SK-N-SH treated with all-trans-retinoic acid at 6 μM for 48 hours (cell line): ENCODE measurements at regions not wholly inside any gene's neighbourhood (a gene's known extent, or its start where the extent isn't known, plus 50 kb on each side); places are given as distances from the start of the nearest gene placed in this dataset.

Experiments used
- ATAC-seq: fragments of 200-7000 bp; cut with Tn5 transposase; 3 replicates; pipeline ENCODE4 v1.9.1; 2020; ENCODE audit warnings: mild to moderate bottlenecking, moderate library complexity
- ARNTL ChIP-seq: fragments of 450-650 bp; formaldehyde crosslinking; IDR thresholded peaks from 2 replicates; pipeline ENCODE4 v1.5.0; 2020; ENCODE audit warnings: low read depth, mild to moderate bottlenecking, moderate library complexity, borderline replicate concordance
- BACH2 ChIP-seq: fragments of 250-450 bp; sonication (Bioruptor Pico); IDR thresholded peaks from 2 replicates; pipeline ENCODE4 v1.9.0; 2021; ENCODE audit warnings: mild to moderate bottlenecking, borderline replicate concordance
- CSDC2 ChIP-seq: fragments of 250-450 bp; sonication (Bioruptor Pico); IDR thresholded peaks from 2 replicates; pipeline ENCODE4 v1.5.0; 2020; ENCODE audit warnings: mild to moderate bottlenecking, moderate library complexity
- ESRRG ChIP-seq: fragments of 250-450 bp; sonication (Bioruptor Pico); IDR thresholded peaks from 2 replicates; pipeline ENCODE4 v1.6.1; 2021; ENCODE audit warnings: mild to moderate bottlenecking
- GLIS3 ChIP-seq: fragments of 250-450 bp; sonication (Bioruptor Pico); IDR thresholded peaks from 2 replicates; pipeline ENCODE4 v1.5.0; 2020; ENCODE audit warnings: mild to moderate bottlenecking, moderate library complexity
- ISL1 ChIP-seq: fragments of 250-450 bp; sonication (Bioruptor Pico); IDR thresholded peaks from 2 replicates; pipeline ENCODE4 v2.1.2; 2022; ENCODE audit warnings: mild to moderate bottlenecking, moderate library complexity
- OSR1 ChIP-seq: fragments of 250-450 bp; sonication (Bioruptor Pico); IDR thresholded peaks from 2 replicates; pipeline ENCODE4 v1.8.0; 2022; ENCODE audit warnings: moderate library complexity, mild to moderate bottlenecking, inconsistent platforms
- PPARA ChIP-seq: fragments of 250-450 bp; sonication (Bioruptor Pico); IDR thresholded peaks from 2 replicates; pipeline ENCODE4 v1.5.0; 2020; ENCODE audit warnings: mild to moderate bottlenecking, borderline replicate concordance
- RARB ChIP-seq: fragments of 250-450 bp; sonication (Bioruptor Pico); IDR thresholded peaks from 2 replicates; pipeline ENCODE4 v1.8.0; 2021; ENCODE audit warnings: mild to moderate bottlenecking, moderate library complexity
- TCF4 ChIP-seq: fragments of 250-450 bp; sonication (Bioruptor Pico); IDR thresholded peaks from 2 replicates; pipeline ENCODE4 v1.8.0; 2021; ENCODE audit warnings: mild to moderate bottlenecking, moderate library complexity, borderline replicate concordance
- TSHZ2 ChIP-seq: fragments of 250-450 bp; sonication (Bioruptor Pico); IDR thresholded peaks from 2 replicates; pipeline ENCODE4 v1.5.0; 2020; ENCODE audit warnings: mild to moderate bottlenecking, moderate library complexity
- ZC3H10 ChIP-seq: fragments of 250-450 bp; sonication (Bioruptor Pico); IDR thresholded peaks from 2 replicates; pipeline ENCODE4 v1.5.1; 2021; ENCODE audit warnings: mild to moderate bottlenecking, moderate library complexity
- ZFP3 ChIP-seq: fragments of 250-450 bp; sonication (Bioruptor Pico); IDR thresholded peaks from 2 replicates; pipeline ENCODE4 v1.5.0; 2020; ENCODE audit warnings: mild to moderate bottlenecking, moderate library complexity
- ZFP30 ChIP-seq: fragments of 450-650 bp; formaldehyde crosslinking; IDR thresholded peaks from 2 replicates; pipeline ENCODE4 v1.5.0; 2022; ENCODE audit warnings: mild to moderate bottlenecking, moderate library complexity
- ZNF565 ChIP-seq: fragments of 450-650 bp; formaldehyde crosslinking; conservative IDR thresholded peaks from 2 replicates; pipeline ENCODE4 v1.5.0; 2020; ENCODE audit warnings: low read depth, mild to moderate bottlenecking, moderate library complexity
- ZNF8 ChIP-seq: fragments of 450-650 bp; formaldehyde crosslinking; IDR thresholded peaks from 2 replicates; pipeline ENCODE4 v1.5.0; 2020; ENCODE audit warnings: mild to moderate bottlenecking, moderate library complexity
- TF ChIP-seq, protein P1 (sequence below): fragments of 250-450 bp; sonication (Bioruptor Pico); IDR thresholded peaks from 2 replicates; pipeline ENCODE4 v1.8.0; 2021; ENCODE audit warnings: low read depth, mild to moderate bottlenecking, moderate library complexity, borderline replicate concordance
- TF ChIP-seq, protein P2 (sequence below): fragments of 250-450 bp; sonication (Bioruptor Pico); IDR thresholded peaks from 2 replicates; pipeline ENCODE4 v1.8.0; 2020; ENCODE audit warnings: mild to moderate bottlenecking, moderate library complexity, borderline replicate concordance
- TF ChIP-seq, protein P3 (sequence below): fragments of 250-450 bp; sonication (Bioruptor Pico); IDR thresholded peaks from 2 replicates; pipeline ENCODE4 v1.5.1; 2021; ENCODE audit warnings: mild to moderate bottlenecking, moderate library complexity

GRCh38 chr6:85169189-85169588, 280.7 kb upstream of the NT5E start:
- TF ChIP-seq TSHZ2 (no peak), ZFP3 (no peak), RARB (CRISPR knock-in tag) (no peak), CSDC2 (CRISPR knock-in tag) (no peak), TCF4 (CRISPR knock-in tag) (no peak), ZNF8 (CRISPR knock-in tag) (no peak), GLIS3 (CRISPR knock-in tag) (no peak), ZC3H10 (CRISPR knock-in tag) (no peak)
- TF ChIP-seq, protein P1, sequence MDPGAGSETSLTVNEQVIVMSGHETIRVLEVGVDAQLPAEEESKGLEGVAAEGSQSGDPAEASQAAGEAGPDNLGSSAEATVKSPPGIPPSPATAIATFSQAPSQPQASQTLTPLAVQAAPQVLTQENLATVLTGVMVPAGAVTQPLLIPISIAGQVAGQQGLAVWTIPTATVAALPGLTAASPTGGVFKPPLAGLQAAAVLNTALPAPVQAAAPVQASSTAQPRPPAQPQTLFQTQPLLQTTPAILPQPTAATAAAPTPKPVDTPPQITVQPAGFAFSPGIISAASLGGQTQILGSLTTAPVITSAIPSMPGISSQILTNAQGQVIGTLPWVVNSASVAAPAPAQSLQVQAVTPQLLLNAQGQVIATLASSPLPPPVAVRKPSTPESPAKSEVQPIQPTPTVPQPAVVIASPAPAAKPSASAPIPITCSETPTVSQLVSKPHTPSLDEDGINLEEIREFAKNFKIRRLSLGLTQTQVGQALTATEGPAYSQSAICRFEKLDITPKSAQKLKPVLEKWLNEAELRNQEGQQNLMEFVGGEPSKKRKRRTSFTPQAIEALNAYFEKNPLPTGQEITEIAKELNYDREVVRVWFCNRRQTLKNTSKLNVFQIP, result no peak
- ATAC-seq, result no peak

GRCh38 chr6:85168146-85168545, 281.7 kb upstream of the NT5E start:
- ATAC-seq, result no peak
- TF ChIP-seq GLIS3 (CRISPR knock-in tag), result no peak

DNA sequence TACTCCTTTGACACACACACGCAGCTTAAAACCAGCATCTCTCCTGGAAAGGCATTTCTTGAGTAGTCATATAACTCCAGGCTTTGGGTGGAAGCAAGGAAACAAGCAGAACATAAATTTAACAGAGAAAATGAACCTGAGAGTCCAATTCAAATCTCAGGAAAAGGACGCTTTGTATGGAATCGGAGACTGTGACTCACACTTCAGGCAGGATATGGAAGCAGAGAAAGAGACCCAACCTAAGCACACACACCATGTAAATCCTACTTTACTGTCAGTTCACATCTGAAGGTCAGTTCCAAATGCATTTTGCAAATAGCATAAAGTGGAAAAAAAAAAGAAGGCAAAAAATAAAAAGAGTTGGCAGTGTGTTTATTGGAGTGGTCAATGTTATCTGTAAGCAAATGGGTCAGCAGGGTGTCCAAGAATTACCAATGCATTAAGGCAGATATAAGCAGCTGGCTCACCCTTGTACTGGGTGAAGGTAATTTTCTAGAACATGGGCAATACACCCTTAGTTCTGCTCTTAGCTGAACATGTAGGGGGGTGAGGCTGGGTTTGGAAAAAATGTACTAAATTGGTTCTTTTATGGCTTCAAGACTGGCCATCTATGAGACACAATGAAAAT, 283.7 kb upstream of the NT5E start:
- TF ChIP-seq PPARA (no peak), CSDC2 (CRISPR knock-in tag) (no peak), ESRRG (CRISPR knock-in tag) (no peak)
- no peak for ATAC-seq

- no peak for ATAC-seq
- TF ChIP-seq BACH2 (CRISPR knock-in tag), result no peak
- TF ChIP-seq, protein P1, result no peak
- TF ChIP-seq ZNF565 (CRISPR knock-in tag), result no peak
- TF ChIP-seq, protein P2, sequence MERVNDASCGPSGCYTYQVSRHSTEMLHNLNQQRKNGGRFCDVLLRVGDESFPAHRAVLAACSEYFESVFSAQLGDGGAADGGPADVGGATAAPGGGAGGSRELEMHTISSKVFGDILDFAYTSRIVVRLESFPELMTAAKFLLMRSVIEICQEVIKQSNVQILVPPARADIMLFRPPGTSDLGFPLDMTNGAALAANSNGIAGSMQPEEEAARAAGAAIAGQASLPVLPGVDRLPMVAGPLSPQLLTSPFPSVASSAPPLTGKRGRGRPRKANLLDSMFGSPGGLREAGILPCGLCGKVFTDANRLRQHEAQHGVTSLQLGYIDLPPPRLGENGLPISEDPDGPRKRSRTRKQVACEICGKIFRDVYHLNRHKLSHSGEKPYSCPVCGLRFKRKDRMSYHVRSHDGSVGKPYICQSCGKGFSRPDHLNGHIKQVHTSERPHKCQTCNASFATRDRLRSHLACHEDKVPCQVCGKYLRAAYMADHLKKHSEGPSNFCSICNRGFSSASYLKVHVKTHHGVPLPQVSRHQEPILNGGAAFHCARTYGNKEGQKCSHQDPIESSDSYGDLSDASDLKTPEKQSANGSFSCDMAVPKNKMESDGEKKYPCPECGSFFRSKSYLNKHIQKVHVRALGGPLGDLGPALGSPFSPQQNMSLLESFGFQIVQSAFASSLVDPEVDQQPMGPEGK (CRISPR knock-in tag), result no peak
- TF ChIP-seq ESRRG (CRISPR knock-in tag), result no peak
These were observed 286.5 kb upstream of the NT5E start for GRCh38 chr6:85163156-85164080.

DNA sequence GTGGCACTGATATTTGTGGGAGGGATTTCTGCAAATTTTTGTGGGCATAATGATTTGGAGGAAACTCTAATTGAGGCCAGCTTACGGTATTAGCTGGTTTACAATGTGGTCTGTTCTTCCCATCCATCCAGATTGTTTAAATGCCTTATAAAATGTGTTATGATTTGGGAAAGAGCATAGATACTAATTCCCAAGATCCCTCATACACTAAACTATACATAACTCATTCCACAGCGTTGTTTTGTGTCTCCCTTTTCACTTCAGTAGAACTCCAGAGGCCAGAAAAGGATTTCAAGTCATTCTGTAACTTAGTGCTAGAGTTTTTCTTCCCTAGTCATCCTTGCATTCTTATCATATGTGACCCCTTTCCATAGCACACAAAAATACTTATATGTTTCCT, 292.6 kb upstream of the NT5E start:
- ATAC-seq, result no peak
- TF ChIP-seq, protein P2 (CRISPR knock-in tag), result no peak
- TF ChIP-seq BACH2 (CRISPR knock-in tag) (no peak), CSDC2 (CRISPR knock-in tag) (no peak), ISL1 (CRISPR knock-in tag) (no peak), GLIS3 (CRISPR knock-in tag) (no peak), ZNF565 (CRISPR knock-in tag) (no peak), ZFP30 (CRISPR knock-in tag) (no peak), OSR1 (CRISPR knock-in tag) (no peak), ESRRG (CRISPR knock-in tag) (no peak), ZNF8 (CRISPR knock-in tag) (no peak), PPARA (no peak), ARNTL (no peak)
- TF ChIP-seq, protein P1, result no peak
- TF ChIP-seq, protein P3, sequence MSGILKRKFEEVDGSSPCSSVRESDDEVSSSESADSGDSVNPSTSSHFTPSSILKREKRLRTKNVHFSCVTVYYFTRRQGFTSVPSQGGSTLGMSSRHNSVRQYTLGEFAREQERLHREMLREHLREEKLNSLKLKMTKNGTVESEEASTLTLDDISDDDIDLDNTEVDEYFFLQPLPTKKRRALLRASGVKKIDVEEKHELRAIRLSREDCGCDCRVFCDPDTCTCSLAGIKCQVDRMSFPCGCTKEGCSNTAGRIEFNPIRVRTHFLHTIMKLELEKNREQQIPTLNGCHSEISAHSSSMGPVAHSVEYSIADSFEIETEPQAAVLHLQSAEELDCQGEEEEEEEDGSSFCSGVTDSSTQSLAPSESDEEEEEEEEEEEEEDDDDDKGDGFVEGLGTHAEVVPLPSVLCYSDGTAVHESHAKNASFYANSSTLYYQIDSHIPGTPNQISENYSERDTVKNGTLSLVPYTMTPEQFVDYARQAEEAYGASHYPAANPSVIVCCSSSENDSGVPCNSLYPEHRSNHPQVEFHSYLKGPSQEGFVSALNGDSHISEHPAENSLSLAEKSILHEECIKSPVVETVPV (CRISPR knock-in tag), result no peak
